RWPE2 (cell line): ENCODE measurements at regions not wholly inside any gene's neighbourhood (a gene's known extent, or its start where the extent isn't known, plus 50 kb on each side); places are given as distances from the start of the nearest gene placed in this dataset.

Source experiments
- ATAC-seq: fragments of 200-7000 bp; cut with Tn5 transposase; 3 replicates; pipeline ENCODE4 v1.9.1; 2021; ENCODE audit warnings: low read depth
- DNase-seq: peaks from one replicate; pipeline ENCODE4 v3.0.0-alpha.2; 2020; ENCODE audit warnings: low spot score
- H3K27ac ChIP-seq: fragments of 450-650 bp; 2 replicates; pipeline ENCODE4 v1.5.1; 2017; ENCODE audit warnings: mild to moderate bottlenecking; ENCODE audit not compliant: poor library complexity, severe bottlenecking
- H3K27me3 ChIP-seq: fragments of 250-450 bp; sonication (Bioruptor Pico); 2 replicates; pipeline ENCODE4 v1.5.1; 2021; ENCODE audit warnings: mild to moderate bottlenecking, moderate library complexity; ENCODE audit not compliant: insufficient read depth, poor library complexity, severe bottlenecking
- H3K36me3 ChIP-seq: fragments of 250-450 bp; sonication (Bioruptor Pico); 2 replicates; pipeline ENCODE4 v1.5.1; 2020; ENCODE audit warnings: low read depth, mild to moderate bottlenecking, moderate library complexity
- H3K4me1 ChIP-seq: fragments of 250-450 bp; sonication (Bioruptor Pico); 2 replicates; pipeline ENCODE4 v1.5.1; 2021; ENCODE audit warnings: mild to moderate bottlenecking, moderate library complexity; ENCODE audit not compliant: insufficient read depth, poor library complexity, severe bottlenecking
- H3K4me3 ChIP-seq: fragments of 250-450 bp; sonication (Bioruptor Pico); 2 replicates; pipeline ENCODE4 v1.5.1; 2021; ENCODE audit warnings: mild to moderate bottlenecking, moderate library complexity; ENCODE audit not compliant: severe bottlenecking
- H3K9me3 ChIP-seq: fragments of 250-450 bp; sonication (Bioruptor Pico); 2 replicates; pipeline ENCODE4 v1.5.1; 2021; ENCODE audit warnings: mild to moderate bottlenecking, moderate library complexity; ENCODE audit not compliant: severe bottlenecking
- CTCF ChIP-seq: fragments of 450-650 bp; IDR thresholded peaks from one replicate; pipeline ENCODE4 v1.5.1; 2017; ENCODE audit warnings: mild to moderate bottlenecking, moderate library complexity; ENCODE audit not compliant: poor library complexity, severe bottlenecking

- no peak overlapping the region for H3K4me3 ChIP-seq
- no peak for TF ChIP-seq CTCF
- no peak for ATAC-seq
- peaks cover 14% of the 10 kb centered on the region for H3K4me1 ChIP-seq
- H3K27ac ChIP-seq = peak overlapping the region; percentile 70
- DNase-seq = no peak
- no peaks in the 10 kb centered on the region for H3K9me3 ChIP-seq
- no peaks in the 10 kb centered on the region for H3K27me3 ChIP-seq
- no peaks in the 10 kb centered on the region for H3K36me3 ChIP-seq
Measured at GRCh38 chr2:20516291-20516645, 69.4 kb downstream of the RHOB start.

GRCh38 chr2:20516646-20517341 lies 69.9 kb downstream of the RHOB start:
- no peak overlapping the region for H3K27ac ChIP-seq
- ATAC-seq (no peak), DNase-seq (peak; percentile 15)
- H3K4me3 ChIP-seq = no peak overlapping the region
- no peaks in the 10 kb centered on the region for H3K36me3 ChIP-seq
- peaks cover 14% of the 10 kb centered on the region for H3K4me1 ChIP-seq
- no peaks in the 10 kb centered on the region for H3K27me3 ChIP-seq
- no peaks in the 10 kb centered on the region for H3K9me3 ChIP-seq
- no peak for TF ChIP-seq CTCF

GRCh38 chr2:20519309-20519708 lies 72.4 kb downstream of the RHOB start:
- DNase-seq (peak; percentile 22), ATAC-seq (no peak)
- peaks cover 11% of the 10 kb centered on the region for H3K4me1 ChIP-seq
- no peak overlapping the region for H3K4me3 ChIP-seq
- no peaks in the 10 kb centered on the region for H3K36me3 ChIP-seq
- no peak overlapping the region for H3K27ac ChIP-seq
- no peaks in the 10 kb centered on the region for H3K27me3 ChIP-seq
- TF ChIP-seq CTCF = no peak
- no peaks in the 10 kb centered on the region for H3K9me3 ChIP-seq

GRCh38 chr2:20520128-20520527 lies 73.3 kb downstream of the RHOB start:
- Histone ChIP-seq H3K4me1 (peaks cover 6% of the 10 kb centered on the region), H3K27me3 (no peaks in the 10 kb centered on the region), H3K36me3 (no peaks in the 10 kb centered on the region), H3K9me3 (no peaks in the 10 kb centered on the region), H3K4me3 (no peak overlapping the region), H3K27ac (no peak overlapping the region)
- DNase-seq = peak; percentile 28
- ATAC-seq = no peak
- TF ChIP-seq CTCF = no peak

GRCh38 chr2:20521193-20521592 lies 74.3 kb downstream of the RHOB start:
- TF ChIP-seq CTCF = no peak
- H3K36me3 ChIP-seq = no peaks in the 10 kb centered on the region
- H3K27ac ChIP-seq = no peak overlapping the region
- DNase-seq = peak; percentile 15
- no peaks in the 10 kb centered on the region for H3K27me3 ChIP-seq
- H3K9me3 ChIP-seq = no peaks in the 10 kb centered on the region
- H3K4me1 ChIP-seq = peaks cover 10% of the 10 kb centered on the region
- ATAC-seq = no peak
- H3K4me3 ChIP-seq = no peak overlapping the region
